MM.1S (cell line): ENCODE measurements at regions not wholly inside any gene's neighbourhood (a gene's known extent, or its start where the extent isn't known, plus 50 kb on each side); places are given as distances from the start of the nearest gene placed in this dataset.

ENCODE experiments used
- DNase-seq: peaks from one replicate; pipeline ENCODE4 v3.0.0-alpha.2; 2015
- H2AFZ ChIP-seq: fragments of 300-600 bp; sonication (generic); 2 replicates; pipeline ENCODE4 v1.6.0; 2016; ENCODE audit warnings: antibody characterized with exemption, low read length
- H3F3A ChIP-seq: fragments of 300-600 bp; sonication (generic); 2 replicates; pipeline ENCODE4 v1.6.1; 2016; ENCODE audit warnings: mild to moderate bottlenecking, antibody characterized with exemption, low read length, moderate library complexity, mixed read lengths; ENCODE audit not compliant: insufficient read depth
- H3K27ac ChIP-seq: fragments of 300-600 bp; sonication (generic); 2 replicates; pipeline ENCODE4 v1.5.1; 2016; ENCODE audit warnings: mild to moderate bottlenecking, low read length
- H3K27me3 ChIP-seq: fragments of 300-600 bp; sonication (generic); replicated peaks from 2 replicates; pipeline ENCODE4 v1.6.0; 2016; ENCODE audit warnings: low read length; ENCODE audit not compliant: insufficient read depth
- H3K36me3 ChIP-seq: fragments of 300-600 bp; sonication (generic); replicated peaks from 2 replicates; pipeline ENCODE4 v1.6.1; 2016; ENCODE audit warnings: mild to moderate bottlenecking, low read length, mixed read lengths; ENCODE audit not compliant: insufficient read depth
- H3K4me1 ChIP-seq: fragments of 300-600 bp; sonication (generic); 2 replicates; pipeline ENCODE4 v1.6.1; 2016; ENCODE audit warnings: low read length, mixed read lengths
- H3K4me2 ChIP-seq: fragments of 300-600 bp; sonication (generic); 2 replicates; pipeline ENCODE4 v1.6.0; 2016; ENCODE audit warnings: low read depth, low read length
- H3K4me3 ChIP-seq: fragments of 300-600 bp; sonication (generic); 2 replicates; pipeline ENCODE4 v1.5.1; 2016; ENCODE audit warnings: low read length, mixed read lengths
- H3K79me2 ChIP-seq: fragments of 300-600 bp; sonication (generic); 2 replicates; pipeline ENCODE4 v1.6.1; 2016; ENCODE audit warnings: mixed run types, low read length, mixed read lengths
- H3K9ac ChIP-seq: fragments of 300-600 bp; sonication (generic); 2 replicates; pipeline ENCODE4 v1.6.1; 2016; ENCODE audit warnings: low read length, mixed read lengths
- H3K9me2 ChIP-seq: fragments of 300-600 bp; sonication (generic); replicated peaks from 2 replicates; pipeline ENCODE4 v1.6.1; 2016; ENCODE audit warnings: mild to moderate bottlenecking, low read length, mixed read lengths; ENCODE audit not compliant: insufficient read depth
- H3K9me3 ChIP-seq: fragments of 300-600 bp; sonication (generic); replicated peaks from 2 replicates; pipeline ENCODE4 v1.6.1; 2016; ENCODE audit warnings: mild to moderate bottlenecking, low read length, mixed read lengths; ENCODE audit not compliant: insufficient read depth
- H4K20me1 ChIP-seq: fragments of 300-600 bp; sonication (generic); 2 replicates; pipeline ENCODE4 v1.6.1; 2016; ENCODE audit warnings: mild to moderate bottlenecking, low read length, moderate library complexity, mixed read lengths; ENCODE audit not compliant: insufficient read depth
- CTCF ChIP-seq: fragments of 300-600 bp; sonication (generic); IDR thresholded peaks from 2 replicates; pipeline ENCODE4 v1.5.1; 2016; ENCODE audit warnings: antibody characterized with exemption, low read length, mixed read lengths
- EZH2 ChIP-seq: fragments of 300-600 bp; sonication (generic); optimal IDR thresholded peaks from 2 replicates; pipeline ENCODE3; 2017; ENCODE audit warnings: low read depth, mild to moderate bottlenecking, antibody characterized with exemption, low read length, mixed read lengths
- EZH2phosphoT487 ChIP-seq: fragments of 300-600 bp; sonication (generic); IDR thresholded peaks from 2 replicates; pipeline ENCODE4 v1.6.1; 2018; ENCODE audit warnings: antibody characterized with exemption, low read length

- TF ChIP-seq CTCF (no peak), EZH2 (no peak), EZH2phosphoT487 (no peak)
- H3K27ac ChIP-seq, result no peak overlapping the region
- H3K4me3 ChIP-seq, result no peak overlapping the region
- H3K36me3 ChIP-seq, result no peaks in the 10 kb centered on the region
- no peaks in the 10 kb centered on the region for H4K20me1 ChIP-seq
- H3K4me2 ChIP-seq, result no peak overlapping the region
- no peaks in the 10 kb centered on the region for H3K4me1 ChIP-seq
- no peaks in the 10 kb centered on the region for H3F3A ChIP-seq
- H3K9me3 ChIP-seq, result no peaks in the 10 kb centered on the region
- H3K9ac ChIP-seq, result no peak overlapping the region
- H3K79me2 ChIP-seq, result no peaks in the 10 kb centered on the region
- DNase-seq, result no peak
- H2AFZ ChIP-seq, result no peak overlapping the region
- no peaks in the 10 kb centered on the region for H3K9me2 ChIP-seq
- H3K27me3 ChIP-seq, result no peaks in the 10 kb centered on the region
Observed at GRCh38 chr12:76945867-76946266, 67.0 kb upstream of the CSRP2 start.

- no peak for TF ChIP-seq EZH2
- TF ChIP-seq EZH2phosphoT487, result no peak
- TF ChIP-seq CTCF, result no peak
Observed at GRCh38 chr12:76944892-76945291, 66.1 kb upstream of the CSRP2 start.

GRCh38 chr12:76943008-76943407, 64.2 kb upstream of the CSRP2 start:
- no peaks in the 10 kb centered on the region for H3K9me2 ChIP-seq
- H3K4me3 ChIP-seq, result no peak overlapping the region
- H3K36me3 ChIP-seq, result no peaks in the 10 kb centered on the region
- no peaks in the 10 kb centered on the region for H3K27me3 ChIP-seq
- no peak overlapping the region for H2AFZ ChIP-seq
- no peaks in the 10 kb centered on the region for H3F3A ChIP-seq
- H3K9ac ChIP-seq, result no peak overlapping the region
- H3K27ac ChIP-seq, result no peak overlapping the region
- no peaks in the 10 kb centered on the region for H3K79me2 ChIP-seq
- DNase-seq, result no peak
- no peaks in the 10 kb centered on the region for H3K9me3 ChIP-seq
- no peaks in the 10 kb centered on the region for H4K20me1 ChIP-seq
- no peak for TF ChIP-seq EZH2
- no peak for TF ChIP-seq EZH2phosphoT487
- no peak for TF ChIP-seq CTCF
- H3K4me2 ChIP-seq, result no peak overlapping the region
- no peaks in the 10 kb centered on the region for H3K4me1 ChIP-seq

More at GRCh38 chr12:76944892-76945291, 66.1 kb upstream of the CSRP2 start:
- no peaks in the 10 kb centered on the region for H3K27me3 ChIP-seq
- H3F3A ChIP-seq, result no peaks in the 10 kb centered on the region
- no peak for DNase-seq
- H3K9me3 ChIP-seq, result no peaks in the 10 kb centered on the region
- H3K4me2 ChIP-seq, result no peak overlapping the region
- H3K9me2 ChIP-seq, result no peaks in the 10 kb centered on the region
- no peaks in the 10 kb centered on the region for H3K79me2 ChIP-seq
- H4K20me1 ChIP-seq, result no peaks in the 10 kb centered on the region
- no peak overlapping the region for H3K4me3 ChIP-seq
- H3K27ac ChIP-seq, result no peak overlapping the region
- no peak overlapping the region for H3K9ac ChIP-seq
- H3K4me1 ChIP-seq, result no peaks in the 10 kb centered on the region
- H2AFZ ChIP-seq, result no peak overlapping the region
- no peaks in the 10 kb centered on the region for H3K36me3 ChIP-seq
